ENCODE measurements at regions not wholly inside any gene's neighbourhood (a gene's known extent, or its start where the extent isn't known, plus 50 kb on each side); places are given as distances from the start of the nearest gene placed in this dataset.

DNA sequence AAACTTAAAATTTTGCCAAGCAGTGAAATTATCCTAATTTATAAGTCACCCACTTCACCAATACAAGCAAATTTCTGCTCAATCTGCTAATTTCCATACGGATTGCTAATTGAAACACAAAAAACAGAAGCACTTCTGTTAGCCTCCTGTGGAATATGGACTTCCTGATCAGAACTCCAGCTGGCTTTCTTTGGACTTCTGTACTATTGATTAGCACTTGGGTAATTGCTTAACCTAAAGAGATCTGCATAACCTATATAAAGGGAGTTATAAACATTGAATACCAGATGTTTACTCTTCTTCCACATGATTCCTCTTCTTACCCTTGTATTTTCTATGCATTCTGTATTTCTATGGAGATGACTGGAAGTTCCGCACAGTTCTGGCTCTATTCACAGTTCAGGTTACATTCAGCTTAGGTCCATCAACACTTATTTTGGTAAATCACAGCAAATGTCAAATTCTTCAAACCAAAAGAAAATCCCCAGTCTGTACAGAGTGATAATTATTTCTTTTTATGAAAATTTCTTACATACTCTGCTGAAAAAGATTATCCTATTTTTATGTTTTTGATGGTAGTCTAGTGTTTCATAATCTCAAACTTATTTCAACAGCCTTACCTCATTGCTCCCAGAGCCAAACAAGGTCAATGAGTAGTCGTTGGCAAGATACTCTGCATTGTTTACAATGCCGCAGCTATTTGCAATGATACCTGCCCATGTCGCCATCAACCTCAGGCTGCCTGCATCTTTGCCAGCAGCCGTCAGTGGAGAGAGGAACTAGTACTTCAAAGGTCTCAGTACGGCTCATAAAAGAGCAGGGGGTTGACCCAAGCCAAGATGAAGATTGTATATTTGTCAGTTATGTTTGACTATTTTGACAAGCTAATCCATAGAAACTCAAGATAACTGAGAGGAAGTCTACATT is 225.6 kb downstream of the AHR start:
- peak; percentile 43 for DNase-seq

DNA sequence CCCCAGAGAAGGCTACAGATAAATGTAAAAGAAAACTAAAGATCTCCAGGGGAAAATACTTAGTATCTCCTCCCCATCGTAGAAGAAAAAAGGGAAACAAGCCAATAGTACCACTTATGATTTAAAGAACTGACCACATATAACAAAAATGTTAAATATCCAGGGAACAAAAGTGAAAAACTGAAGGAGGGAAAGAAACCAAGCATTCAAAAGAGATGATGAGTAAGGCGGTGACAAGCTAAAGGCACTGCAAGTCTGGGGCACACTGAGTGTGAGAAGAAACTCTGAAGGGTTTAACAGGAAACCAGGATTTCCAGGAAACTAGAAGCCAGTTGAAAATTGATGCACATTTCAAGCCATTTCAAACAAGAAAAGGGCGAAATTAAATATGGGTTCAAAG is 226.3 kb downstream of the AHR start:
- no peak for DNase-seq

DNA sequence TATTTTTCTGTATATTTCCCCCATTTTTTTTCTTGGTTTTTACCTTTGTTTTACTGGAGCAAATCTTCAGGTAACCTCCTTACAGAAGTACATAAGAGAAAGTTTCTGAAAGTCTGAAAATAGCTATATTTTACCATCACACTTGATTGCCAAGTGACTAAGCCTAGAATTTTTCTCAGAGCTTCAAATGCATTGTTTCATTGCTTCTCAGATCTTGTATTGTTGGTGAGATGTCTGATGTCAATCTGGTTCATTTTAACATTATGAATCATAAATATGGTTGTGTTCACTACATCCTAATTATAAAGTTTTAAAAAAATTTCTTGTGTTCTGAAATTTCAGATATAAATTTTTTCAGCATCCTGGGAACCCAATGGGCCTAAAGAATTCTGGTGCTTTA is 228.2 kb downstream of the AHR start:
- no peak for DNase-seq

DNA sequence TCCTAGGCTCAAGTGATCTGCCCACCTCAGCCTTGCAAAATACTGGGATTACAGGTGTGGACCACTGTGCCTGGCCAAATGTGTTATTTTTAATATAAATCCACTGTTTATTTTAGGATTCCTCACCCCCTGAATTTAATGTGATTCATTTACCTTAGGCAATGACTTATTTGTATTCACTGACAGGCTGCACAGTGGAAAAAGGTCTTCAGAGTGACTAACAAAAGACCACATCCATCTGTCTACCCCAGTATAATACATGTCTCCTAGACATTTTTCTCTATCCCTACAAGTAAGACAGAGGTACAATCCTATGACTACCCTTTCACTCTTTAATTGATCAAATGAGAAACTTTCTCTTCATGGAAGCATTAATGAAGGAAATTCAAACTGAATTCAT is 230.2 kb downstream of the AHR start:
- DNase-seq, result no peak

DNA sequence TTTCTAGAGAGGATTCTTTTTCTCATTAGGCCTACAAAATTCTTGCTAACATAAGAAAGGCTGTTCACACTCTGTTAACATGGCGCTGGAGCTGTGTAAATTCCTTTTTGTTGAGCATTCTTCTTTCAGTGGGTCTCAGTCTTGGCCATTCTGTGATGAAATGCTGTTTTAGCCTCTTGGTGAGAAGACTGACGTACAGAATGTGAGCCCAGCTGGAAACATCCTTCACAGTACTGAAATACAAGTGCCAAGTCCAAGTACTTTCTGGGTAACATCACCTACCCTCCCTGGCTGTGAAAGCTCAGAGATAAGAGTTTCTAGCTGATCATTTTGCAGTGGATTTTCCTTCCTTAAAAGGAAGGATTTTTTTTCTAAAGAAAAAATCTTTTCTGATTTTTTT is 231.8 kb downstream of the AHR start:
- DNase-seq, result no peak

DNA sequence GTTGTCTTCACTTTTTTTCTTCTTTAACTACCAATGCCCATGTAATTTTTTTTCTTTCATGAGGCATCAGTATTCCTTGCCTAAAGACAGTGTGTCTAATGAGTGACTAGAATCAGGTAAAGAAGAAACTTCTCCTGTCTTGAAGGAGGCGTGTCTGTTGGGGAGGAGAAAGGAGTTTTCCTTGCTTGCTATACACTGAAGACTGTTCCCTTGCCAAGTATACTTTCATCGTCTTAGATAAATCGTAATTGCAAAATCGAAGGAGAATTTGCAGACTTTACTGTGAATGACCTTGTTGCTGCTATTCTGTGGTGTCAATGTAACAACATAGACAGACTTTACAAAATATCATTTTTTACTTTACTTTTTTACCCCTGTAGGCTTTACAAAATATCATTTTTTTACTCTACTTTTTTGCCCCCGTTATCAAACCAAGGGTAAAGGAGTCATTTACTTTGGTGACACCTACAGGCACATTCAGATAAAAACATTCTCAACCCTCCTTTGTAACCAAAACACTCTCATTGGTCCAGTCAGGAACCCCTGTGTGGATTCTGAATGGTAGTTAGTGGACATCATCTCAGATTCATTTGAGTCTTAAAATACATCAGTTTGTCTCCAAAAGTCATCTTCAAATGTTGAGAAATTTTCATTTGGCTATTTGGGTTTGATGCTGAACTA is 232.4 kb downstream of the AHR start:
- no peak for DNase-seq

- DNase-seq, result no peak
These were observed 234.5 kb downstream of the AHR start for GRCh38 chr7:17532861-17533404.

- DNase-seq, result no peak
These were observed 235.9 kb downstream of the AHR start for GRCh38 chr7:17534348-17534747.

GRCh38 chr7:17535776-17536175 is 237.3 kb downstream of the AHR start:
- no peak for DNase-seq

GRCh38 chr7:17544401-17544800 is 245.9 kb downstream of the AHR start:
- DNase-seq, result no peak

DNA sequence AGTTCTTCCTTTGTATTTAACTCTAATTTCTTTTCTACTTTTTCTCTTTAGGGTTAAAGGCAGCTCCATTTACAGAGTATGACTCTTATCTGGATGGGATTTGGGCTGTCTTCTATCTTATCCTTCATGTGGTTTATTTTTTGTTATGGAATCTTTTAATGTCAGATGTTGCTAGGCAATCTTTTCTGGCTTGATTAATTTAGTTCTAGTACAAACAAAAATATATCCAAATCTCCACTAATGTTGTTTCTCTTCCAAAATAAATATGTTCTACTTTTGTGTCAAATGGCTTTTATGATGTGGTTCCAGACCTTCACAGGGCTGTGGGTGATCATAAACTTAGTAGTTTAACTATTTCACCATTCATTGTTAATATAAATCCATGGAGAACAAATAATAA is 246.9 kb downstream of the AHR start:
- DNase-seq, result no peak

- DNase-seq, result no peak
These were observed 247.7 kb downstream of the AHR start for GRCh38 chr7:17546189-17546588.

- no peak for DNase-seq
These were observed 248.1 kb downstream of the AHR start for GRCh38 chr7:17546592-17546991.

- no peak for DNase-seq
These were observed 249.7 kb downstream of the AHR start for GRCh38 chr7:17548014-17548653.

DNA sequence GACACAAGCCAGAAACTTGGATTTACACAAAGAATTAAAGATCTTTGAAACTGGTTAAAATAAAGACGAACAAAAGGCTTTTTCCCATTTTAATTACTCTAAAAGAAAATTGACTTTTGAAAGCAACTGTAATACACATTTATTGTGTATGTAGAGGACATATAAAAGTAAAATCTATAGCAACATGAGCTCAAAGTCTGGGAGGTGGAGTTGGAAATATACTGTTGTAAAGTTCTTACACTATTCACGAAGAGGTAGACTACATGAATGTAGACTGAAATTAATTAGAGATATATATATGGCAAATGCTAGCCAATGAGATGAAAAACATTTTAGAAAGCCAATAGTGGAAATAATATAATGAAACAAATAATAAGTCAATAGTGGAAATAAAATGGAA is 251.0 kb downstream of the AHR start:
- no peak for DNase-seq

- no peak for DNase-seq
These were observed 253.9 kb downstream of the AHR start for GRCh38 chr7:17552373-17552772.

- DNase-seq, result no peak
These were observed 254.5 kb downstream of the AHR start for GRCh38 chr7:17552952-17553351.

DNA sequence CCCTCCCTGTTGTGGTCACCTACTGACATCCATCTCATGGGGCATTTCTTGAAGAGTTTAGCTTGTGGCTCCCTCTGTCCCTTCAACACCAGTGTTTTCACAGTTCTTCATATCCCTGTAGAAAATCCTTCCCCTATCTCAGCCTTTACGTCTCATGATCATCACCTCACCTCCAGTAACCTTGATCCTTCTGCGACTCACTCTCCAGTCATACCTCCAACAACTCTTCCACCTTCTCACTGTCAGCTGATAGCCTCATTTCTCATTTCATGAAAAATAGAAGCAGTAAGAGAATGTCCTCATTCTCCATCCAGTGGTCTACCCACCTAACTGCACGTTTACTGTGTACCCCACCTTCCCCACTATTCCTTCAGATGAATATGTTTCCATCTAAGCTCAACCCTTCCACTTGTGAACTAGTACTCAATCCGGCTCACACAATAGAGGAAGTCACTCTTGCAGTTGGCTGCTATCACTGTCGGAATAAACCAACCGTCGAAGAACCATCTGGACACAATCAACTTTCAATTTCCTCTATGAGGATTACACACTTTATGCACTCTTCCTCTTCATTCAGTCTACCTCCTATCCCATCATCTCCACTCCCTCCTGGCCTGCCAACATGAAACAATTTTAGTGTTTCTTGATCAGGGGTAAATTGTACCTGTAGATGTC is 256.0 kb downstream of the AHR start:
- DNase-seq, result no peak

- DNase-seq, result no peak
These were observed 257.9 kb downstream of the AHR start for GRCh38 chr7:17556247-17556956.

DNA sequence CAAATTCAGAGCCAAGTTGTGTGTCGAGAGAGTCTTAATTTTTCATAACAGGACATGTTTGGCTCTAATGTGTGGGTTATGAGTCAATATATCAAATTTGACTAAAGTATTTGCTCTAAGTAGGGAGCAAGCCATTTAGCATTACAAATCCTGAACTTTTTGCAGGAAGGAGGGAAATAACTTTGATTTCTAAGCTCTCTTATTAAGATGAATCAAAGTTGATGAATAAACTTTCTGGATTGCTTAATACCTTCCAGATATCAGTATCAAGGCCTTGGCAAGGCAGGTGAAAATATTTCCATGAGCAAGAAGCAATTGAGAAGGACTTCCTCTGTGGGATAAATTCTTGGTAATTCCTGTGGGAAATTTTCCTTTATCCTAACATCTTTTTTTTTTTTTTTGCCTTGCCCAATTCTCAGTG is 258.8 kb downstream of the AHR start:
- no peak for DNase-seq

GRCh38 chr7:17558135-17558534 is 259.7 kb downstream of the AHR start:
- no peak for DNase-seq
